Natural killer cell (primary cell): ENCODE measurements at regions not wholly inside any gene's neighbourhood (a gene's known extent, or its start where the extent isn't known, plus 50 kb on each side); places are given as distances from the start of the nearest gene placed in this dataset.
"Not testable (repeated sequence)": the region's sequence is repeated elsewhere in the genome, so short reads cannot be mapped to it uniquely, and the experiment has no call there.

Source experiments
- ATAC-seq, 3 donors: fragments of 150-1000 bp in 2 of 3; fragments of 200-7000 bp in 1 of 3; cut with Tn5 transposase; 1 replicate in 1 of 3; 2 replicates in 2 of 3; pipeline ENCODE4 v1.10.0; 2021; ENCODE audit warnings: mild to moderate bottlenecking in 2 of 3, moderate library complexity in 2 of 3
- DNase-seq, 2 donors: peaks; one replicate each; pipeline versions ENCODE4 v3.0.0 to v3.0.0-alpha.2; 2013 to 2021; ENCODE audit warnings: mixed read lengths in 1 of 2
- H3K27ac ChIP-seq: one replicate; pipeline ENCODE4 v1.5.1; 2013; ENCODE audit warnings: mild to moderate bottlenecking, low read length
- H3K27me3 ChIP-seq: one replicate; pipeline ENCODE4 v1.6.1; 2013; ENCODE audit warnings: low read length; ENCODE audit not compliant: control insufficient read depth, insufficient read depth
- H3K36me3 ChIP-seq: one replicate; pipeline ENCODE4 v1.6.1; 2013; ENCODE audit warnings: low read length; ENCODE audit not compliant: control insufficient read depth, insufficient read depth
- H3K4me1 ChIP-seq: one replicate; pipeline ENCODE4 v1.6.1; 2013; ENCODE audit warnings: low read length; ENCODE audit not compliant: control insufficient read depth, insufficient read depth
- H3K4me3 ChIP-seq: one replicate; pipeline ENCODE4 v1.5.1; 2013; ENCODE audit warnings: low read length
- H3K9me3 ChIP-seq: one replicate; pipeline ENCODE4 v1.6.1; 2013; ENCODE audit warnings: low read length; ENCODE audit not compliant: control insufficient read depth, insufficient read depth
- H3K27ac Mint-ChIP-seq, 2 donors: one replicate each; pipeline ENCODE4 v1.8.0; 2022; ENCODE audit warnings: mild to moderate bottlenecking in 2 of 2, mixed read lengths in 2 of 2, moderate library complexity in 1 of 2
- H3K27me3 Mint-ChIP-seq, 2 donors: one replicate each; pipeline ENCODE4 v1.8.0; 2022; ENCODE audit warnings: low read depth in 2 of 2, mixed read lengths in 2 of 2
- H3K36me3 Mint-ChIP-seq: one replicate; pipeline ENCODE4 v1.8.0; 2022; ENCODE audit warnings: mixed read lengths
- H3K4me1 Mint-ChIP-seq, 2 donors: one replicate each; pipeline ENCODE4 v1.8.0; 2022; ENCODE audit warnings: mixed read lengths in 2 of 2
- H3K4me3 Mint-ChIP-seq: one replicate; pipeline ENCODE4 v1.8.0; 2022; ENCODE audit warnings: mild to moderate bottlenecking, moderate library complexity, mixed read lengths
- H3K9me3 Mint-ChIP-seq, 2 donors: one replicate each; pipeline ENCODE4 v1.8.0; 2022; ENCODE audit warnings: mixed read lengths in 2 of 2
- CTCF ChIP-seq: fragments of 200-600 bp; IDR thresholded peaks from one replicate; pipeline ENCODE4 v1.8.0; 2022; ENCODE audit warnings: antibody characterized with exemption
- WGBS: methylation state at CpG from one replicate; pipeline ENCODE4 v1.1.7; 2013; ENCODE audit warnings: missing lambda C conversion rate; ENCODE audit not compliant: insufficient coverage; 5-methylcytosine and 5-hydroxymethylcytosine counted together
- intact Hi-C: fragments of 100-400 bp; cut with micrococcal nuclease; formaldehyde crosslinking; loops from one replicate; pipeline ENCODE4 v1.14.2; 2022

DNA sequence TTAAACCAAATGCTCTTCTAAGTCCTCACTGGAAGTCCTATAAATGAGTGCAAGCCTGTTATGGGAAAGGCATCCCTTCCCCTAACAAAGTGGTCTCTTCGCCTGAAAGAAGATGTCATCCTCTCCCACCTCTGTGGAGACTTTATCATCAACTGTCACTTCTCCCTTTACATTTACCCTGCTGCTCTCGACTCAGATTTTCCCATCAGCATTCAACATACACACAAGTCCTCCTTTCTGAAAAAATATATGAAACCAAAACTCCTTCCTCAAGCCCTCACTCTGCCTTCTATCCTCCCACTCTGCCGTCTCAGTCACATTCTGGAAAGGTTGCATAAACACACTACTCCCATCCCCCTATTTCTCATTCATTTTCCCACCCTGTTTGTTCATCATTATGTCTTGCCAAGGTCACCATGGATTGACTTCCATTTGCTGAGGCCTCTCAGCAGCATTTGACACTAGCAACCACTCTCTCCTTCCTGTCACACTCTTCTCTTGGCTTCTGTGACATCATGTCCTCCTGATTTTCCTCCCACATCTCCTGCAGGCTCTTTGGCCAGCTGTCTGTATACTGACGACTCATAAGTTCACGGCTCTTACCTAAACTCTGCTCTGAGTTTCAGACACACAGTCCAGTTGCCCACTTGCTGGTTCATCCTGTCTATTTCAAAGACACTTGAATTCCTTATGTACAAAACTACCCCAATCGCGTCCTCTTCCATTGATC, 70.3 kb upstream of the SMAD3 start:
- intact Hi-C loops, result no loop called here
- WGBS, result 86% methylated on average over 7 of the region's 7 CpGs
- TF ChIP-seq CTCF, result no peak

GRCh38 chr15:66996094-66996493, 69.3 kb upstream of the SMAD3 start:
- WGBS, result 94% methylated on average over 2 of the region's 2 CpGs
- Mint-ChIP-seq H3K4me3 (no peak overlapping the region), H3K27ac (no peak overlapping the region), H3K4me1 (no peaks in the 10 kb centered on the region), H3K9me3 (no peaks in the 10 kb centered on the region), H3K36me3 (no peaks in the 10 kb centered on the region), H3K27me3 (peaks cover 9% of the 10 kb centered on the region in 2 donors)
- Histone ChIP-seq H3K27me3 (no peaks in the 10 kb centered on the region), H3K9me3 (no peaks in the 10 kb centered on the region), H3K27ac (no peak overlapping the region), H3K4me1 (no peaks in the 10 kb centered on the region), H3K36me3 (no peaks in the 10 kb centered on the region), H3K4me3 (no peak overlapping the region)
- intact Hi-C loops, result no loop called here
- DNase-seq (no peak), ATAC-seq (no peak)
- no peak for TF ChIP-seq CTCF

More for the DNA sequence above, 70.3 kb upstream of the SMAD3 start:
- ATAC-seq (no peak), DNase-seq (no peak)
- H3K27me3 ChIP-seq, result no peaks in the 10 kb centered on the region
- H3K36me3 ChIP-seq, result no peaks in the 10 kb centered on the region
- no peaks in the 10 kb centered on the region for H3K9me3 ChIP-seq
- Mint-ChIP-seq H3K4me1 (no peaks in the 10 kb centered on the region), H3K27ac (no peak overlapping the region), H3K9me3 (no peaks in the 10 kb centered on the region), H3K36me3 (no peaks in the 10 kb centered on the region), H3K4me3 (no peak overlapping the region), H3K27me3 (peaks cover 8 to 12% of the 10 kb centered on the region in 2 donors)
- H3K27ac ChIP-seq, result no peak overlapping the region
- H3K4me3 ChIP-seq, result no peak overlapping the region
- H3K4me1 ChIP-seq, result no peaks in the 10 kb centered on the region

DNA sequence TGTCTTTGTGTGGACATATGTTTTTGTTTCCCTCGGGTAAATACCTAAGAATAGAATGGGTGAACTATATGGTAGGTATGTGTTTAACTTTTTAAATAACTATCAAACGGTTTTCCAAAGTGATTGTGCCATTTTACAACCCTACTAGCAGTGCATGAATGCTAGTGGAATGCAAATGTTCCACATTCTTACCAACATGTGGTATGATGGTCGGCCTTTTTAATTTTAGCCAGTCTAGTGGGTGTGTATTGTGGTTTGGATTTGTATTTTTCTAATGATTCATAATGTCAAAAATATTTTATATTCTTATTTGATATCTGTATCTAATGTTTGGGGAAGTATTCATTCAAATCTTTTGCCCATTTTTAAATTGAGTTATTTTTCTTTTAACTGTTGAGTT, 68.2 kb upstream of the SMAD3 start:
- Histone ChIP-seq H3K27me3 (no peaks in the 10 kb centered on the region), H3K36me3 (no peaks in the 10 kb centered on the region), H3K4me1 (no peaks in the 10 kb centered on the region), H3K27ac (no peak overlapping the region), H3K4me3 (no peak overlapping the region), H3K9me3 (no peaks in the 10 kb centered on the region)
- no peaks in the 10 kb centered on the region for H3K9me3 Mint-ChIP-seq
- intact Hi-C loops, result no loop called here
- ATAC-seq (no peak), DNase-seq (no peak)
- H3K27me3 Mint-ChIP-seq, result peaks cover 9 to 10% of the 10 kb centered on the region in 2 donors
- no peak overlapping the region for H3K4me3 Mint-ChIP-seq
- WGBS, result no CpG with 5 or more reads among the region's 3 CpGs
- no peak overlapping the region for H3K27ac Mint-ChIP-seq
- no peaks in the 10 kb centered on the region for H3K36me3 Mint-ChIP-seq
- no peak for TF ChIP-seq CTCF
- H3K4me1 Mint-ChIP-seq, result no peaks in the 10 kb centered on the region

DNA sequence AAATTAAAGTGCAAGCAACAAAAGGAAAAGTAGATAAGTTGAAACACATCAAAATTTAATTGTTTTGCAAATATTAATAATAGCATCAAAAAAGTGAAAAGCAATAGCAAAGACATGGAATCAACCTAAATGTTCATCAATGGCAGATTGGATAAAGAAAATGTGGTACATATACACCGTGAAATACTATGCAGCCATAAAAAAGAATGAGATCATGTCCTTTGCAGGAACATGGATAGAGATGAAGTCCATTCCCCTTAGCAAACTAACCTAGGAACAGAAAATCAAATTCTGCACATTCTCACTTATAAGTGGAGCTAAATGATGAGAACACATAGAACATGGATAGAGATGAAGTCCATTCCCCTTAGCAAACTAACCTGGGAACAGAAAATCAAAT, 67.2 kb upstream of the SMAD3 start:
- DNase-seq, H3K36me3 ChIP-seq, H3K27ac Mint-ChIP-seq, H3K36me3 Mint-ChIP-seq, H3K4me1 Mint-ChIP-seq, H3K4me3 ChIP-seq, H3K27me3 ChIP-seq, H3K4me1 ChIP-seq, H3K27ac ChIP-seq, H3K9me3 Mint-ChIP-seq, H3K9me3 ChIP-seq, H3K4me3 Mint-ChIP-seq, ATAC-seq, intact Hi-C loops: not testable (repeated sequence)
- no CpG with 5 or more reads among the region's 1 CpG for WGBS
- peaks cover 6 to 15% of the 10 kb centered on the region in 2 donors for H3K27me3 Mint-ChIP-seq
